Keratinocyte (primary cell): ENCODE measurements at regions not wholly inside any gene's neighbourhood (a gene's known extent, or its start where the extent isn't known, plus 50 kb on each side); places are given as distances from the start of the nearest gene placed in this dataset.

Experiments
- CTCF ChIP-seq, 3 experiments: IDR thresholded peaks in 1 of 3; conservative IDR thresholded peaks in 1 of 3; optimal IDR thresholded peaks in 1 of 3; 2 replicates in 2 of 3; 3 replicates in 1 of 3; pipeline versions ENCODE3 to v1.5.1; 2011; ENCODE audit warnings: low read length in 3 of 3, mild to moderate bottlenecking in 3 of 3, moderate library complexity in 2 of 3, control low read depth in 1 of 3, inconsistent platforms in 1 of 3; ENCODE audit not compliant: insufficient read depth in 2 of 3; ENCODE audit errors: extremely low read depth in 1 of 3
- EZH2 ChIP-seq: IDR thresholded peaks from one replicate; pipeline ENCODE4 v1.6.1; 2012; ENCODE audit warnings: inconsistent platforms, mild to moderate bottlenecking, low read length, moderate library complexity

GRCh38 chr15:39215015-39215414 lies 365.9 kb upstream of the THBS1 start:
- TF ChIP-seq EZH2 = no peak
- no peak for TF ChIP-seq CTCF (optimal IDR thresholded peaks at IDR 0.05 in 1 of 3, IDR thresholded peaks at IDR 0.05 in 1 of 3, conservative IDR thresholded peaks at IDR 0.05 in 1 of 3; ENCODE audit: extremely low read depth in 1 of 3, insufficient read depth in 2 of 3, low read length in 3 of 3)
